HUES48 (cell line): ENCODE measurements at regions not wholly inside any gene's neighbourhood (a gene's known extent, or its start where the extent isn't known, plus 50 kb on each side); places are given as distances from the start of the nearest gene placed in this dataset.
"Not testable (repeated sequence)": the region's sequence is repeated elsewhere in the genome, so short reads cannot be mapped to it uniquely, and the experiment has no call there.

ENCODE experiments used
- H3K27ac ChIP-seq: one replicate; pipeline ENCODE4 v1.7.0; 2013; ENCODE audit warnings: low read depth, low read length, inconsistent platforms
- H3K27me3 ChIP-seq: 2 replicates; pipeline ENCODE4 v1.6.1; 2013; ENCODE audit warnings: mild to moderate bottlenecking, low read length; ENCODE audit not compliant: control insufficient read depth, insufficient read depth
- H3K36me3 ChIP-seq: 2 replicates; pipeline ENCODE4 v1.6.1; 2013; ENCODE audit warnings: low read length; ENCODE audit not compliant: control insufficient read depth, insufficient read depth
- H3K4me1 ChIP-seq: 2 replicates; pipeline ENCODE4 v1.6.1; 2013; ENCODE audit warnings: mild to moderate bottlenecking, low read length; ENCODE audit not compliant: control insufficient read depth, insufficient read depth
- H3K4me3 ChIP-seq: 2 replicates; pipeline ENCODE4 v1.5.1; 2013; ENCODE audit warnings: mild to moderate bottlenecking, low read depth, low read length
- H3K9ac ChIP-seq: 2 replicates; pipeline ENCODE4 v1.6.1; 2013; ENCODE audit warnings: mild to moderate bottlenecking, low read depth, low read length, moderate library complexity
- H3K9me3 ChIP-seq: 2 replicates; pipeline ENCODE4 v1.6.1; 2013; ENCODE audit warnings: low read length; ENCODE audit not compliant: control insufficient read depth, insufficient read depth

DNA sequence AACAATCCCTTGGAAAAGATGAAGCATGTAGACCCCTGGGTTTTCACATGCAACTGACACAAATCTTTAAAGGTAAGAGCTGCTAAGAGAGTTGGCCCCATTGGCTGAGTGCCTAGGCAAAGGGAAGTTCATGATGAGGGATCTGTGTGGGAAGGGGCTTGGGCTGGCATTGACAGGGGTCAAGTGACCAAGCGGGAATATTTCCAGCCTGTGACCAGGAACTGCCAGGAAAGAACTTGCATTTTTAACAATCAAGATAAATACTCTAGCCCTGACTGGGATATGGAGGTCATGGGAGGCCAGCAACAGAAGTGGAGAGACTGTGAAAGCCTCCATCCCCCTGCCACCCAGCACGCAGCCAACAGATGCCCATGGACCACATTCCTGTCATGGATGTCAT, 361.1 kb upstream of the ATP10A start:
- Histone ChIP-seq H3K9ac (no peak overlapping the region), H3K9me3 (peaks cover 9% of the 10 kb centered on the region; the same call in 1 of the 2 replicates), H3K27me3 (no peaks in the 10 kb centered on the region), H3K27ac (no peak overlapping the region), H3K4me1 (no peaks in the 10 kb centered on the region), H3K4me3 (no peak overlapping the region), H3K36me3 (no peaks in the 10 kb centered on the region)

DNA sequence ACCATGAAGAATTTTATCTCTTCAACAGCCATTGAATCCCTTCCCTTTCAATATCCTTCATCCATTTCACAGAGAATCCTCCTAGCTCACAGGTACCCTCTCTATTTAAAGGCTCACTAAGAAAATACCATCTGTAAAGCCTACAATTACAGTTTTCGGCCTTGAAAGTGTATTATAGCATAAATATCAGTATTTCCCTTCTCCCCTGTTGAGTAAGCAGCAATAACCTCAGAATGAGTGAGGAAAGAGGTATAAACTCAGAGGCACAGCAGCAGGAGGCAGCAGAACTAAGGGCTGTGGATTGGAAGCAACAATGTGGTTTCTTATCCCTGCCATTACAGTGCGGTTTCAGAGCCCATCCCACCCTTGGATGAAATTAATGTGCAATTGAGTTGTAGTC, 360.6 kb upstream of the ATP10A start:
- Histone ChIP-seq H3K36me3 (no peaks in the 10 kb centered on the region), H3K4me1 (no peaks in the 10 kb centered on the region), H3K27ac (no peak overlapping the region), H3K27me3 (no peaks in the 10 kb centered on the region), H3K9ac (no peak overlapping the region), H3K4me3 (no peak overlapping the region), H3K9me3 (peaks cover 9% of the 10 kb centered on the region; the same call in 1 of the 2 replicates)

DNA sequence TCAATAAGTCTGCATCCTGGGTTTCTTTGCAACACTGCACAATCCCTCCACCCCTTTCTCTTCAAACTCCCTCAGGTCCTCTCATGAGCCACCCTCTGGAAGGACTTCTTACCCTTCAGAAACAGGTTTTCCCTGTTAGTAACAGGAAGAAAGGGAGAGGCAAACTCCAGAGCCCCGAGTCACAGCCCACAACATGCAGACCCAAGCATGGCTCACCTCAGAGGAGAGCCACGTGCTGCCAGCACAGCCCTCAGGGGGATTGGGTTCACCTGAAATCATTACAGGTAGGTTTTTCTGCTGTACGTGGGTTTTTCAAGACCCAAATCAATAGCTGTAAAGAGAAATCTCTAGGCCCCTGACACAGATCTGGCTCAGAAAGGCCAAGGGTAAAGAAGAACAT, 359.7 kb upstream of the ATP10A start:
- Histone ChIP-seq H3K4me1 (no peaks in the 10 kb centered on the region), H3K27ac (no peak overlapping the region), H3K27me3 (no peaks in the 10 kb centered on the region), H3K9me3 (peaks cover 6% of the 10 kb centered on the region; the same call in 1 of the 2 replicates), H3K4me3 (no peak overlapping the region), H3K36me3 (no peaks in the 10 kb centered on the region), H3K9ac (no peak overlapping the region)

DNA sequence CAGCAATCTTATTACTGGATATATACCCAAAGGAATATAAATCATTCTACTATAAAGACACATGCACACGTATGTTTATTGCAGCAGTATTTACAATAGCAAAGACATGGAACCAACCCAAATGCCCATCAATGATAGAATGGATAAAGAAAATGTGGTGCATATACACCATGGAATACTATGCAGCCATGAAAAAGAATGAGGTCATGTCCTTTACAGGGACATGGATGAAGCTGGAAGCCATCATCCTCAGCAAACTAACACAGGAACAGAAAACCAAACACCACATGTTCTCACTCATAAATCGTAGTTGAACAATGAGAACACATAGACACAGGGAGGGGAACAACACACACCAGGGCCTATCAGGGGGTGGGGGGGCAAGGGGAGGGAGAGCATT, 353.9 kb upstream of the ATP10A start:
- H3K4me1 ChIP-seq, H3K36me3 ChIP-seq, H3K27me3 ChIP-seq, H3K9ac ChIP-seq, H3K27ac ChIP-seq, H3K9me3 ChIP-seq, H3K4me3 ChIP-seq: not testable (repeated sequence)

DNA sequence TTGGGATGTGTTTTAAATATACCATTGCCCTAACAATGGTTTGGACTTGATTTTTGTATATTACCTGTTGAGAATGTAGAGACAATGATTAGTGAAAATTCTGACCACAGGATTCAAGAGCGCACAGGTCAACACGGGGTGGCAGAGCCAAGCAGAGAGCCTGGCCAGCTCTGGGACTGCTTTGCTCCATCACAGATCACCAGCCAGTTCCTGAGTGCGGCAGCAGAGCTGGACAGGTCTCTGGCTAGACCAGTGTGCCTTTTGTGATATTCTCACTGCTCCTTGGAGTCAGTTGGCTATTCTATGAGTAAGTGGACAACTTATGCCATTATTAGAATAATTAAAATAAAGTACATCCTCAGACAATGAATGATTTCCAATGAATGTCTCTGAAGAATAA, 351.2 kb upstream of the ATP10A start:
- Histone ChIP-seq H3K27me3 (no peaks in the 10 kb centered on the region), H3K9me3 (no peaks in the 10 kb centered on the region), H3K4me3 (no peak overlapping the region), H3K9ac (no peak overlapping the region), H3K4me1 (no peaks in the 10 kb centered on the region), H3K36me3 (no peaks in the 10 kb centered on the region), H3K27ac (no peak overlapping the region)

DNA sequence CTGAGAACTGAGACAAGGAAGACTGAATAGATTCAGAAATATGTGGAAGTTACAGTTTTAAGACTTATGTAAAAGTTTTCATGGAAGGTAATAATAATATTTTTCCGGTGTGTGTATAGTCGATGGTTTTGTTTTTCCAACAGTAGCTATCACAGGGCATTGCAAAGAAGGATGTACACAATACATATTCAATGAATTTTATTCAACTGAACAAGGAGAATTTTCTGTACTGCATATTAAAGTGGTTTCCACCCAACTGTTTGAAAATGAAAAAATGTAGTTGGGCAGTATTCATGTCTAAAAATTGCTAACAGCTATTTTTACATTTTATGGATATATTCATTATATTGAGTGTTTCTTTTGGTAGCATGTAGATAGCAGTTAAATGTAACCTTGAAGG, 350.3 kb upstream of the ATP10A start:
- H3K4me1 ChIP-seq, result no peaks in the 10 kb centered on the region
- H3K27me3 ChIP-seq, result no peaks in the 10 kb centered on the region
- H3K36me3 ChIP-seq, result no peaks in the 10 kb centered on the region
- H3K9ac ChIP-seq, result no peak overlapping the region
- no peak overlapping the region for H3K4me3 ChIP-seq
- no peak overlapping the region for H3K27ac ChIP-seq
- H3K9me3 ChIP-seq, result no peaks in the 10 kb centered on the region

DNA sequence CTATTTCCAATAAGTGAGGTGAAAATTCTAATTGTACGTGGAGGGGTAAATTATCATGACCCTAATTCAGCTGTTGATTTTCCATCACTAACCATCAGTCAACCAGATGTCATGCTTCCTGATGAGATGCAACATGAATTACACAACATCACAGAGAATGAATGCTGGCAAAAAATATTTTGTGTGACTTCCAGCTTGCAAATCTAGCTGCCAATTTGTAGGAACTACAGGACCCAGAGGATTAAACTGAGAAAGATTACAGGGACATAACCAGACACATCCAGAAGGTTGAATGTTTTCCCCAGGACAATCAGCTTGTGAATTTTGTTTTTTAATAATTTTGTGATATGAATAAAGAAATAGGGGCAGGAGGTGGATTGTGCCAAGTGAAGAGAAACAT, 349.0 kb upstream of the ATP10A start:
- Histone ChIP-seq H3K4me3 (no peak overlapping the region), H3K27me3 (no peaks in the 10 kb centered on the region), H3K27ac (no peak overlapping the region), H3K9ac (no peak overlapping the region), H3K9me3 (no peaks in the 10 kb centered on the region), H3K36me3 (no peaks in the 10 kb centered on the region), H3K4me1 (no peaks in the 10 kb centered on the region)

DNA sequence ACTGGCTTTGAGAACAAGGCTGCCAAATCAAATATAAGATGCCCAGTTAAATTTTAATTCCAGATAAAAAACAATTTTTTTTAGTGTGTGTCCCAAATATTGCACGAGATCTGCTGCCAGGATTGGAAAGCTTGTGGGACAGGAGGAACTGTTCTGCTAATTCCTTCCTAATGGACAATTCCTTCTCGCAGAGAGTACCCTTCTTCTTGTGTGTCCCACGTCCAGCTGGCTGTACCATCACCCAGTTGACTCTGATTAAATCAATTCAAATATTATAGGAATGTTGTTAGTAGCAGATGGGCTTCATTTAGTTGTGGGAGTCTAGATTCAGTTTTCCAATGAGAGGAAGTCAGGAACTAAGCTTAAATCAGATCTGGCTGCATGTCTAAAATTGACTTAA, 347.9 kb upstream of the ATP10A start:
- Histone ChIP-seq H3K27me3 (no peaks in the 10 kb centered on the region; the same call in 1 of the 2 replicates), H3K9me3 (no peaks in the 10 kb centered on the region), H3K4me1 (no peaks in the 10 kb centered on the region), H3K36me3 (no peaks in the 10 kb centered on the region), H3K4me3 (no peak overlapping the region), H3K27ac (no peak overlapping the region), H3K9ac (no peak overlapping the region)

DNA sequence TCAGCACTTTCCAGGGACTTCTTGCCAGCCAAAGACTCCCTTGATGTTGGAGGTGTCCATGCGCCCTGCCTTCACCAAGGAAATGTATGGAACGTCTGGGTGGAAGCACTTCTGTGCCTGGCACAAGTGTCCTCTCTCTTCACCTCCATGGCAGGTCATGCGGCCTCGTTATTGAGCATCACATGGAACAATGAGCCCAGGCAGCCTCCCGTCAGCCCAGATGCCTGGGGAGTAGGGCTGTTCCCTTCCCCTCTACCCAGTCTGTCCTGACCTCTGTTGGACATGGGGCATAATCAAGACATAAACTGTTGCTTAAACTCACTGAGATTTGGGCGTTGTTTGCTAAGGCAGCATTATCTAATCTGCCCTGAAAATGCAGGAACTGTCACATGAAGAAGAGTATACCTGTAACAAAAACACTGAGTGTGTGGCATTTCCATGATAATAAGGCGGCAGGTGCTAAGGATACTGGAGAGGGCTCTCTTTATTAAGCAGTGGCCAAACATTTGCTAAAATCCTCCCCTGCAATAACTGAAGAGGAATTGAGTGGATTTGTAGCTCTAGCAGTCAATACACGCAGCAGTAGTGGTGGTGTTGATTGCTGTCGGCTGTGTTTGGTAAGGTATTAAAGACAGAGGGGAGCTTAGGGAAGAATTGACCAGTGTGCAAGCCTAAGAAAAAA, 338.2 kb upstream of the ATP10A start:
- Histone ChIP-seq H3K27me3 (peaks cover 13% of the 10 kb centered on the region; the same call in 1 of the 2 replicates), H3K36me3 (no peaks in the 10 kb centered on the region), H3K9me3 (no peaks in the 10 kb centered on the region), H3K4me1 (peaks cover 26% of the 10 kb centered on the region), H3K27ac (no peak overlapping the region), H3K9ac (no peak overlapping the region), H3K4me3 (no peak overlapping the region)

DNA sequence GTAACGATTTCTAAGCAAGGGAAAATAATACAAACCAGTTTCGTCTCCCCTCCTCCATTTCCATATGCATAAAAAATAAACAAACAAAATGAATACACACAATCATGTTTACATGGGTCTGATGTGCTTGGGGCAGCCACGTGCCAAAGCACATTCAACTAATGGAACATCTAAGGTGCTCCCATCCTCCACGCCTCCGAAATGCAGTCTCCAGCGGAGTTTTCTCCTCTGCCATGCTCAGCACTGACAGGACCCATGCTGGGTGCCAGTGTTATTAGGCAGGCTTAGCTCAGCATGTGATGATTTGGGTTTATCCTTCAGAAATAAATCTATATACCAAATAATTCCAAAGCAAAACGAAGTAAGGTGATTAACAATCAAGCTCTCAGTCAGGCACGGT, 337.3 kb upstream of the ATP10A start:
- Histone ChIP-seq H3K4me1 (peaks cover 26% of the 10 kb centered on the region), H3K4me3 (no peak overlapping the region), H3K27ac (no peak overlapping the region), H3K9me3 (no peaks in the 10 kb centered on the region), H3K36me3 (no peaks in the 10 kb centered on the region), H3K27me3 (peaks cover 13% of the 10 kb centered on the region; the same call in 1 of the 2 replicates), H3K9ac (no peak overlapping the region)

DNA sequence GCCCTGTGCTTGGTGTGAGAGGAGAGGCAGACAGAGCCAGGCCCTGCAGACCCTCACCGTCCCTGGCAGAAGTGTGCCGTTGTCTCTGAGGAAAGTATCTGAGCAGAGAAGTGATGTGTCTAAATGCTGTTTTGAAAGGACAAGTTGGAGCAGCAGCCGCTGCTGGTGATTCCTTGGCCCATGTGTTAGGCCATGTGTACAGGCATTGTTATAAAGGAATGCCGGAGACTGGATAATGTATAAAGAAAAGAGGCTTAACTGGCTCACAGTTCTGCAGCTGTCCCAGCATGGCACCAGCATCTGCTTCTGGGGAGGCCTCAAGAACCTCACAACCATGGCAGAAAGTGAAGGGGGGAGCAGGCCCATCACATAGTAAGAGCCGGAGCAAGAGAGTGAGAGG, 334.6 kb upstream of the ATP10A start:
- Histone ChIP-seq H3K4me3 (no peak overlapping the region), H3K9me3 (no peaks in the 10 kb centered on the region), H3K27me3 (peaks cover 8% of the 10 kb centered on the region; the same call in 1 of the 2 replicates), H3K9ac (no peak overlapping the region), H3K4me1 (peaks cover 25% of the 10 kb centered on the region), H3K27ac (no peak overlapping the region), H3K36me3 (no peaks in the 10 kb centered on the region)
